Peyer's patch (tissue), 4 donors: ENCODE measurements at regions not wholly inside any gene's neighbourhood (a gene's known extent, or its start where the extent isn't known, plus 50 kb on each side); places are given as distances from the start of the nearest gene placed in this dataset.
"Not testable (repeated sequence)": the region's sequence is repeated elsewhere in the genome, so short reads cannot be mapped to it uniquely, and the experiment has no call there.

Experiments used
- POLR2A ChIP-seq, 2 donors: fragments of 450-650 bp; IDR thresholded peaks; one replicate each; pipeline ENCODE4 v1.5.1; 2017; ENCODE audit warnings: antibody characterized with exemption in 2 of 2, mild to moderate bottlenecking in 2 of 2, moderate library complexity in 2 of 2
- TF ChIP-seq, protein P1 (sequence below), 6 experiments: fragments of 450-650 bp in 4 of 6; fragments of 200-600 bp in 2 of 6; sonication (generic) in 1 of 6; IDR thresholded peaks; one replicate each; pipeline ENCODE4 v1.5.1; 2017 to 2019; ENCODE audit warnings: antibody characterized with exemption in 6 of 6, mild to moderate bottlenecking in 3 of 6, moderate library complexity in 1 of 6

DNA sequence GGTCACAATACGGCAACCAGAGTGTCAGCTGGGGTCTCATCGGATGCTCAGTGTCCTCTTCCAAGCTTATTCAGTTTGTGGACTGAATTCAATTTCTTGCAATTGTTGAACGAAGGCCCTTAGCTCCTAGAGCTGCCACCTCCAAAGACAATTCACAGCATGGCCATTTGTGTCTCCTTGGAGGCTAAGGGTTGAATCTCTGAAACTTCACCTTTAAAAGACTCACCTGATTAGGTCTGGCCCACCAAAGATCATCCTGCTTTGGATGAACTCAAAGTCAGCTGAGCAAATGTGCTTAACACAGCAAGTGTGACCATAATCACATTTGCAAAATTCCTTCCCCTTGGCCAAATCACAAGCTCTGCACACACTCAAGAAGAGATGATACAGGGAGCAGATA, 175.9 kb downstream of the OTOP1 start:
- TF ChIP-seq POLR2A (IDR thresholded peaks at IDR 0.05): not testable (repeated sequence)
- TF ChIP-seq, protein P1, sequence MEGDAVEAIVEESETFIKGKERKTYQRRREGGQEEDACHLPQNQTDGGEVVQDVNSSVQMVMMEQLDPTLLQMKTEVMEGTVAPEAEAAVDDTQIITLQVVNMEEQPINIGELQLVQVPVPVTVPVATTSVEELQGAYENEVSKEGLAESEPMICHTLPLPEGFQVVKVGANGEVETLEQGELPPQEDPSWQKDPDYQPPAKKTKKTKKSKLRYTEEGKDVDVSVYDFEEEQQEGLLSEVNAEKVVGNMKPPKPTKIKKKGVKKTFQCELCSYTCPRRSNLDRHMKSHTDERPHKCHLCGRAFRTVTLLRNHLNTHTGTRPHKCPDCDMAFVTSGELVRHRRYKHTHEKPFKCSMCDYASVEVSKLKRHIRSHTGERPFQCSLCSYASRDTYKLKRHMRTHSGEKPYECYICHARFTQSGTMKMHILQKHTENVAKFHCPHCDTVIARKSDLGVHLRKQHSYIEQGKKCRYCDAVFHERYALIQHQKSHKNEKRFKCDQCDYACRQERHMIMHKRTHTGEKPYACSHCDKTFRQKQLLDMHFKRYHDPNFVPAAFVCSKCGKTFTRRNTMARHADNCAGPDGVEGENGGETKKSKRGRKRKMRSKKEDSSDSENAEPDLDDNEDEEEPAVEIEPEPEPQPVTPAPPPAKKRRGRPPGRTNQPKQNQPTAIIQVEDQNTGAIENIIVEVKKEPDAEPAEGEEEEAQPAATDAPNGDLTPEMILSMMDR (IDR thresholded peaks at IDR 0.05): not testable (repeated sequence)
